HEK293 (cell line): ENCODE measurements at regions not wholly inside any gene's neighbourhood (a gene's known extent, or its start where the extent isn't known, plus 50 kb on each side); places are given as distances from the start of the nearest gene placed in this dataset.

Experiments
- CTCF ChIA-PET: fragments of 350-600 bp; formaldehyde crosslinking; extraction: SDS; loops from one replicate; lab custom pipeline; 2021; ENCODE audit warnings: antibody characterized with exemption; lab: Yijun Ruan, JAX
- POLR2A ChIA-PET: fragments of 300-600 bp; formaldehyde crosslinking; extraction: SDS; loops from one replicate; lab custom pipeline; 2020; ENCODE audit warnings: antibody characterized with exemption, inconsistent platforms; lab: Yijun Ruan, JAX
- H3K27ac ChIP-seq: fragments of 200-500 bp; sonication (Bioruptor generic); 2 replicates; pipeline ENCODE4 v1.5.1; 2014; ENCODE audit warnings: low read depth, low read length, control low read depth, inconsistent platforms; ENCODE audit errors: extremely low read depth
- H3K36me3 ChIP-seq, 2 experiments: fragments of 200-500 bp in 1 of 2; sonication (Bioruptor generic) in 1 of 2; 1 replicate in 1 of 2; 2 replicates in 1 of 2; pipeline ENCODE4 v1.5.1; 2014 to 2017; ENCODE audit warnings: inconsistent platforms in 2 of 2, low read length in 2 of 2; ENCODE audit not compliant: control insufficient read depth in 2 of 2, insufficient read depth in 1 of 2
- H3K4me1 ChIP-seq: fragments of 200-500 bp; sonication (Bioruptor generic); 2 replicates; pipeline ENCODE4 v1.5.1; 2014; ENCODE audit warnings: mild to moderate bottlenecking, low read length, inconsistent platforms; ENCODE audit not compliant: control insufficient read depth, insufficient read depth
- H3K4me3 ChIP-seq: 2 replicates; pipeline ENCODE4 v1.5.1; 2011; ENCODE audit warnings: low read depth, mild to moderate bottlenecking, control low read depth, low read length, moderate library complexity
- H3K9me3 ChIP-seq: fragments of 200-500 bp; sonication (Bioruptor generic); 2 replicates; pipeline ENCODE4 v1.5.1; 2014; ENCODE audit warnings: low read depth, low read length, inconsistent platforms; ENCODE audit not compliant: control insufficient read depth, insufficient read depth
- EGR2 ChIP-seq: fragments of 450-650 bp; formaldehyde crosslinking; IDR thresholded peaks from 2 replicates; pipeline ENCODE4 v1.5.1; 2016; ENCODE audit warnings: low read depth, missing biosample characterization, missing genetic modification characterization
- GFI1B ChIP-seq: fragments of 450-650 bp; formaldehyde crosslinking; IDR thresholded peaks from 2 replicates; pipeline ENCODE4 v1.5.1; 2016; ENCODE audit warnings: missing biosample characterization, missing genetic modification characterization
- GLIS1 ChIP-seq: fragments of 450-650 bp; formaldehyde crosslinking; IDR thresholded peaks from 2 replicates; pipeline ENCODE4 v1.5.1; 2016; ENCODE audit warnings: missing biosample characterization, missing genetic modification characterization
- HOXD13 ChIP-seq: sonication (generic); formaldehyde crosslinking; IDR thresholded peaks from 2 replicates; pipeline ENCODE4 v1.8.0; 2022; ENCODE audit warnings: missing genetic modification reagents, borderline replicate concordance
- PRDM10 ChIP-seq: fragments of 450-650 bp; formaldehyde crosslinking; IDR thresholded peaks from 2 replicates; pipeline ENCODE4 v1.5.1; 2016; ENCODE audit warnings: missing biosample characterization, missing genetic modification characterization
- SETDB1 ChIP-seq: IDR thresholded peaks from one replicate; pipeline ENCODE4 v1.6.1; 2017; ENCODE audit warnings: mild to moderate bottlenecking, low read length, moderate library complexity, mixed read lengths; ENCODE audit not compliant: insufficient read length
- TRIM28 ChIP-seq: IDR thresholded peaks from 2 replicates; pipeline ENCODE4 v1.6.1; 2011; ENCODE audit warnings: low read length, control low read depth, borderline replicate concordance
- ZBTB1 ChIP-seq: fragments of 450-650 bp; formaldehyde crosslinking; IDR thresholded peaks from 2 replicates; pipeline ENCODE4 v1.5.1; 2016; ENCODE audit warnings: missing biosample characterization, missing genetic modification characterization
- ZBTB48 ChIP-seq: fragments of 450-650 bp; formaldehyde crosslinking; IDR thresholded peaks from 2 replicates; pipeline ENCODE4 v1.5.1; 2016; ENCODE audit warnings: missing biosample characterization, missing genetic modification characterization
- ZNF114 ChIP-seq: fragments of 450-650 bp; formaldehyde crosslinking; IDR thresholded peaks from 2 replicates; pipeline ENCODE4 v1.5.0; 2017; ENCODE audit warnings: missing biosample characterization, missing genetic modification characterization
- ZNF146 ChIP-seq: fragments of 450-650 bp; formaldehyde crosslinking; IDR thresholded peaks from 2 replicates; pipeline ENCODE4 v1.5.1; 2016; ENCODE audit warnings: missing biosample characterization, missing genetic modification characterization
- ZNF157 ChIP-seq: fragments of 450-650 bp; formaldehyde crosslinking; IDR thresholded peaks from 2 replicates; pipeline ENCODE4 v1.5.1; 2016; ENCODE audit warnings: missing biosample characterization, missing genetic modification characterization
- ZNF169 ChIP-seq: fragments of 450-650 bp; formaldehyde crosslinking; IDR thresholded peaks from 2 replicates; pipeline ENCODE4 v1.5.1; 2016; ENCODE audit warnings: missing biosample characterization, missing genetic modification characterization
- ZNF211 ChIP-seq: fragments of 450-650 bp; formaldehyde crosslinking; IDR thresholded peaks from 2 replicates; pipeline ENCODE4 v1.5.1; 2016; ENCODE audit warnings: low read depth, missing biosample characterization, missing genetic modification characterization
- ZNF24 ChIP-seq: fragments of 450-650 bp; formaldehyde crosslinking; IDR thresholded peaks from 2 replicates; pipeline ENCODE4 v1.5.1; 2016; ENCODE audit warnings: missing biosample characterization, missing genetic modification characterization
- ZNF302 ChIP-seq: fragments of 450-650 bp; formaldehyde crosslinking; IDR thresholded peaks from 2 replicates; pipeline ENCODE4 v1.5.1; 2016; ENCODE audit warnings: missing biosample characterization, missing genetic modification characterization, low read depth
- ZNF341 ChIP-seq: fragments of 450-650 bp; formaldehyde crosslinking; IDR thresholded peaks from 2 replicates; pipeline ENCODE4; 2016; ENCODE audit warnings: low read depth, missing biosample characterization, missing genetic modification characterization
- ZNF404 ChIP-seq: fragments of 450-650 bp; formaldehyde crosslinking; IDR thresholded peaks from 2 replicates; pipeline ENCODE4 v1.5.1; 2017; ENCODE audit warnings: missing biosample characterization, missing genetic modification characterization
- ZNF416 ChIP-seq: fragments of 450-650 bp; formaldehyde crosslinking; IDR thresholded peaks from 2 replicates; pipeline ENCODE4 v1.5.1; 2016; ENCODE audit warnings: missing biosample characterization, missing genetic modification characterization
- ZNF473 ChIP-seq: fragments of 450-650 bp; formaldehyde crosslinking; IDR thresholded peaks from 2 replicates; pipeline ENCODE4 v1.5.1; 2017; ENCODE audit warnings: missing biosample characterization, missing genetic modification characterization
- ZNF561 ChIP-seq: fragments of 450-650 bp; IDR thresholded peaks from 2 replicates; pipeline ENCODE4 v1.5.1; 2018; ENCODE audit warnings: missing biosample characterization, missing genetic modification characterization, borderline replicate concordance
- ZNF701 ChIP-seq: fragments of 450-650 bp; formaldehyde crosslinking; IDR thresholded peaks from 2 replicates; pipeline ENCODE4 v1.5.1; 2016; ENCODE audit warnings: missing biosample characterization, missing genetic modification characterization
- TF ChIP-seq, protein P1 (sequence below): fragments of 450-650 bp; formaldehyde crosslinking; IDR thresholded peaks from 2 replicates; pipeline ENCODE4 v1.5.1; 2016; ENCODE audit warnings: missing biosample characterization, missing genetic modification characterization, low read depth
- TF ChIP-seq, protein P2 (sequence below): fragments of 450-650 bp; formaldehyde crosslinking; IDR thresholded peaks from 2 replicates; pipeline ENCODE4 v1.5.1; 2016; ENCODE audit warnings: missing biosample characterization, missing genetic modification characterization
- TF ChIP-seq, protein P3 (sequence below): fragments of 450-650 bp; formaldehyde crosslinking; IDR thresholded peaks from 2 replicates; pipeline ENCODE4 v1.5.1; 2017; ENCODE audit warnings: missing biosample characterization, missing genetic modification characterization

GRCh38 chr2:111711270-111711669 lies 172.7 kb downstream of the ANAPC1 start (continued):
- TF ChIP-seq, protein P1, sequence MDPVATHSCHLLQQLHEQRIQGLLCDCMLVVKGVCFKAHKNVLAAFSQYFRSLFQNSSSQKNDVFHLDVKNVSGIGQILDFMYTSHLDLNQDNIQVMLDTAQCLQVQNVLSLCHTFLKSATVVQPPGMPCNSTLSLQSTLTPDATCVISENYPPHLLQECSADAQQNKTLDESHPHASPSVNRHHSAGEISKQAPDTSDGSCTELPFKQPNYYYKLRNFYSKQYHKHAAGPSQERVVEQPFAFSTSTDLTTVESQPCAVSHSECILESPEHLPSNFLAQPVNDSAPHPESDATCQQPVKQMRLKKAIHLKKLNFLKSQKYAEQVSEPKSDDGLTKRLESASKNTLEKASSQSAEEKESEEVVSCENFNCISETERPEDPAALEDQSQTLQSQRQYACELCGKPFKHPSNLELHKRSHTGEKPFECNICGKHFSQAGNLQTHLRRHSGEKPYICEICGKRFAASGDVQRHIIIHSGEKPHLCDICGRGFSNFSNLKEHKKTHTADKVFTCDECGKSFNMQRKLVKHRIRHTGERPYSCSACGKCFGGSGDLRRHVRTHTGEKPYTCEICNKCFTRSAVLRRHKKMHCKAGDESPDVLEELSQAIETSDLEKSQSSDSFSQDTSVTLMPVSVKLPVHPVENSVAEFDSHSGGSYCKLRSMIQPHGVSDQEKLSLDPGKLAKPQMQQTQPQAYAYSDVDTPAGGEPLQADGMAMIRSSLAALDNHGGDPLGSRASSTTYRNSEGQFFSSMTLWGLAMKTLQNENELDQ, result no peak
- no peak for TF ChIP-seq ZNF146 (tag by site-specific recombination)
- no peak for TF ChIP-seq ZNF404 (tag by site-specific recombination)
- no peak for TF ChIP-seq TRIM28
- no peak for TF ChIP-seq ZNF169 (tag by site-specific recombination)
- TF ChIP-seq ZNF701 (tag by site-specific recombination), result no peak

GRCh38 chr2:111712361-111712760 lies 171.6 kb downstream of the ANAPC1 start:
- ChIA-PET POLR2A (no interaction called here), CTCF (interaction anchor here (1.1 kb wide), 1 partner anchor 37 kb away, joined by 3 read pairs; no protein-coding TSS in a partner anchor)
- TF ChIP-seq ZNF416 (tag by site-specific recombination), result no peak
- TF ChIP-seq ZNF114 (tag by site-specific recombination), result no peak
- no peak for TF ChIP-seq ZNF561 (tag by site-specific recombination)
- no peak for TF ChIP-seq EGR2 (tag by site-specific recombination)
- TF ChIP-seq ZBTB48 (tag by site-specific recombination), result no peak
- no peak for TF ChIP-seq TRIM28
- no peak for TF ChIP-seq ZNF302
- TF ChIP-seq, protein P2, sequence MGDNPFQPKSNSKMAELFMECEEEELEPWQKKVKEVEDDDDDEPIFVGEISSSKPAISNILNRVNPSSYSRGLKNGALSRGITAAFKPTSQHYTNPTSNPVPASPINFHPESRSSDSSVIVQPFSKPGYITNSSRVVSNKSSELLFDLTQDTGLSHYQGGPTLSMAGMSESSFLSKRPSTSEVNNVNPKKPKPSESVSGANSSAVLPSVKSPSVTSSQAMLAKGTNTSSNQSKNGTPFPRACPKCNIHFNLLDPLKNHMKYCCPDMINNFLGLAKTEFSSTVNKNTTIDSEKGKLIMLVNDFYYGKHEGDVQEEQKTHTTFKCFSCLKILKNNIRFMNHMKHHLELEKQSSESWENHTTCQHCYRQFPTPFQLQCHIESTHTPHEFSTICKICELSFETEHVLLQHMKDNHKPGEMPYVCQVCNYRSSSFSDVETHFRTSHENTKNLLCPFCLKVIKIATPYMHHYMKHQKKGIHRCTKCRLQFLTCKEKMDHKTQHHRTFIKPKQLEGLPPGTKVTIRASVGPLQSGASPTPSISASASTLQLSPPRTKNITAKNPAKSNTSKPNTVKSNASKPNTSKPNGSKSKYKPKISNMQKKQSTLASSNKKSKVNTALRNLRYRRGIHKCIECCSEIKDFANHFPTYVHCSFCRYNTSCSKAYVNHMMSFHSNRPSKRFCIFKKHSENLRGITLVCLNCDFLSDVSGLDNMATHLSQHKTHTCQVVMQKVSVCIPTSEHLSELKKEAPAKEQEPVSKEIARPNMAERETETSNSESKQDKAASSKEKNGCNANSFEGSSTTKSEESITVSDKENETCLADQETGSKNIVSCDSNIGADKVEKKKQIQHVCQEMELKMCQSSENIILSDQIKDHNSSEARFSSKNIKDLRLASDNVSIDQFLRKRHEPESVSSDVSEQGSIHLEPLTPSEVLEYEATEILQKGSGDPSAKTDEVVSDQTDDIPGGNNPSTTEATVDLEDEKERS (tag by site-specific recombination), result no peak
- TF ChIP-seq ZNF157, result no peak
- no peak for TF ChIP-seq ZNF211 (tag by site-specific recombination)
- TF ChIP-seq ZBTB1 (tag by site-specific recombination), result no peak
- TF ChIP-seq, protein P3, sequence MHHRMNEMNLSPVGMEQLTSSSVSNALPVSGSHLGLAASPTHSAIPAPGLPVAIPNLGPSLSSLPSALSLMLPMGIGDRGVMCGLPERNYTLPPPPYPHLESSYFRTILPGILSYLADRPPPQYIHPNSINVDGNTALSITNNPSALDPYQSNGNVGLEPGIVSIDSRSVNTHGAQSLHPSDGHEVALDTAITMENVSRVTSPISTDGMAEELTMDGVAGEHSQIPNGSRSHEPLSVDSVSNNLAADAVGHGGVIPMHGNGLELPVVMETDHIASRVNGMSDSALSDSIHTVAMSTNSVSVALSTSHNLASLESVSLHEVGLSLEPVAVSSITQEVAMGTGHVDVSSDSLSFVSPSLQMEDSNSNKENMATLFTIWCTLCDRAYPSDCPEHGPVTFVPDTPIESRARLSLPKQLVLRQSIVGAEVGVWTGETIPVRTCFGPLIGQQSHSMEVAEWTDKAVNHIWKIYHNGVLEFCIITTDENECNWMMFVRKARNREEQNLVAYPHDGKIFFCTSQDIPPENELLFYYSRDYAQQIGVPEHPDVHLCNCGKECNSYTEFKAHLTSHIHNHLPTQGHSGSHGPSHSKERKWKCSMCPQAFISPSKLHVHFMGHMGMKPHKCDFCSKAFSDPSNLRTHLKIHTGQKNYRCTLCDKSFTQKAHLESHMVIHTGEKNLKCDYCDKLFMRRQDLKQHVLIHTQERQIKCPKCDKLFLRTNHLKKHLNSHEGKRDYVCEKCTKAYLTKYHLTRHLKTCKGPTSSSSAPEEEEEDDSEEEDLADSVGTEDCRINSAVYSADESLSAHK (tag by site-specific recombination), result no peak
- no peak for TF ChIP-seq ZNF341 (tag by site-specific recombination)
- TF ChIP-seq GFI1B (tag by site-specific recombination), result no peak
- TF ChIP-seq ZNF473 (tag by site-specific recombination), result no peak
- no peak for TF ChIP-seq GLIS1 (tag by site-specific recombination)
- TF ChIP-seq SETDB1, result no peak
- no peak for TF ChIP-seq PRDM10 (tag by site-specific recombination)
- TF ChIP-seq ZNF24 (tag by site-specific recombination), result no peak
- TF ChIP-seq HOXD13 (CRISPR knock-in tag), result no peak
- no peaks in the 10 kb centered on the region for H3K9me3 ChIP-seq
- H3K4me1 ChIP-seq, result no peaks in the 10 kb centered on the region; the same call in 1 of the 2 replicates
- H3K4me3 ChIP-seq, result no peak overlapping the region
- no peak overlapping the region for H3K27ac ChIP-seq
- H3K36me3 ChIP-seq, result no peaks in the 10 kb centered on the region
